CD4-positive, alpha-beta memory T cell (primary cell): ENCODE measurements at regions not wholly inside any gene's neighbourhood (a gene's known extent, or its start where the extent isn't known, plus 50 kb on each side); places are given as distances from the start of the nearest gene placed in this dataset.

Experiments
- CTCF ChIA-PET: fragments of 350-600 bp; sonication (Branson Sonifier 250); formaldehyde crosslinking; loops from one replicate; lab custom pipeline; 2021; ENCODE audit warnings: inconsistent platforms; ENCODE audit not compliant: partially characterized antibody; lab: Charles Lee
- POLR2A ChIA-PET: fragments of 350-600 bp; sonication (Branson Sonifier 250); formaldehyde crosslinking; loops from one replicate; lab custom pipeline; 2021; ENCODE audit not compliant: partially characterized antibody; lab: Charles Lee
- DNase-seq, 5 donors: peaks; one replicate each; pipeline versions ENCODE4 v3.0.0 to v3.0.0-alpha.2; 2020 to 2022; ENCODE audit warnings: mixed read lengths in 1 of 5
- H3K27ac ChIP-seq: one replicate; pipeline ENCODE4 v1.7.0; 2013; ENCODE audit warnings: low read depth, low read length
- H3K27me3 ChIP-seq: 2 replicates; pipeline ENCODE4 v1.7.0; 2013; ENCODE audit warnings: mild to moderate bottlenecking, low read length, moderate library complexity; ENCODE audit not compliant: insufficient read depth
- H3K36me3 ChIP-seq: 2 replicates; pipeline ENCODE4 v1.7.0; 2013; ENCODE audit warnings: mild to moderate bottlenecking, low read length, moderate library complexity; ENCODE audit not compliant: insufficient read depth
- H3K4me1 ChIP-seq: 2 replicates; pipeline ENCODE4 v1.7.0; 2013; ENCODE audit warnings: mild to moderate bottlenecking, low read length, moderate library complexity; ENCODE audit not compliant: insufficient read depth
- H3K4me3 ChIP-seq, 2 donors: one replicate each; pipeline ENCODE4 v1.7.0; 2013; ENCODE audit warnings: low read length in 2 of 2, mild to moderate bottlenecking in 1 of 2
- H3K9me3 ChIP-seq, 2 donors: one replicate each; pipeline ENCODE4 v1.7.0; 2013; ENCODE audit warnings: low read length in 2 of 2, control low read depth in 1 of 2; ENCODE audit not compliant: control insufficient read depth in 1 of 2
- H3K27ac Mint-ChIP-seq, 7 donors: one replicate each; pipeline ENCODE4 v1.8.0; 2020 to 2021; ENCODE audit warnings: mixed read lengths in 7 of 7, mild to moderate bottlenecking in 6 of 7, inconsistent platforms in 3 of 7, moderate library complexity in 3 of 7
- H3K27me3 Mint-ChIP-seq, 2 donors: one replicate each; pipeline ENCODE4 v1.8.0; 2020 to 2021; ENCODE audit warnings: mixed read lengths in 2 of 2
- H3K36me3 Mint-ChIP-seq, 2 donors: one replicate each; pipeline ENCODE4 v1.8.0; 2020 to 2021; ENCODE audit warnings: mixed read lengths in 2 of 2, inconsistent platforms in 1 of 2, mild to moderate bottlenecking in 1 of 2
- H3K4me1 Mint-ChIP-seq, 4 donors: one replicate each; pipeline ENCODE4 v1.8.0; 2020 to 2021; ENCODE audit warnings: mixed read lengths in 4 of 4, mild to moderate bottlenecking in 1 of 4
- H3K4me3 Mint-ChIP-seq, 8 donors: one replicate each; pipeline ENCODE4 v1.8.0; 2020 to 2021; ENCODE audit warnings: mixed read lengths in 8 of 8, mild to moderate bottlenecking in 7 of 8, moderate library complexity in 6 of 8, inconsistent platforms in 3 of 8
- H3K9me3 Mint-ChIP-seq, 8 donors: one replicate each; pipeline ENCODE4 v1.8.0; 2020 to 2021; ENCODE audit warnings: mixed read lengths in 8 of 8, mild to moderate bottlenecking in 5 of 8, inconsistent platforms in 3 of 8, moderate library complexity in 1 of 8
- intact Hi-C: fragments of 100-400 bp; cut with micrococcal nuclease; formaldehyde crosslinking; loops from one replicate; pipeline ENCODE4 v1.15.1; 2023

DNA sequence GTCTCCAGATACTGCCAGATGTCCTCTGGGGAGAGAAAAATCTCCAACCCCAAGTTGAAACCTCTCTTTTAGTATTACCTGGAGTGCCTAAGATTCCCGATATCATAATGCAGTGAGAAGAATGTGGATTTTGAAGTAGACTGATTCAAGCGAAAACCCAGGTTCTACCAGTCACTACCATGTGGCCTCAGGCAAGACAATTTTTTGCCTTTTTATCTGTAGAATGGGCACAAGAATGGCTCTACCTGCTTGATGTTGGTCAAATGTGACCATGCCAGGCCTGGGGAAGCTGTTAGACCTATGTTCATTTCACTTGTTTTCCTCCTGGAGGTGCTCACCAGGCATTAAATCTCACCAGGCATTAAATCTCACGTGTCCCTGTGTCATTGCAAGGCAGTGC lies 131.3 kb downstream of the DDX1 start:
- Mint-ChIP-seq H3K9me3 (no peaks in the 10 kb centered on the region), H3K27me3 (peaks cover 0 to 9% of the 10 kb centered on the region in 2 donors), H3K27ac (no peak overlapping the region), H3K4me3 (no peak overlapping the region), H3K36me3 (no peaks in the 10 kb centered on the region), H3K4me1 (no peaks in the 10 kb centered on the region)
- H3K27ac ChIP-seq: no peak overlapping the region
- H3K9me3 ChIP-seq: no peaks in the 10 kb centered on the region
- no peak for DNase-seq
- no peaks in the 10 kb centered on the region for H3K27me3 ChIP-seq
- CTCF ChIA-PET: no interaction called here
- no peak overlapping the region for H3K4me3 ChIP-seq
- POLR2A ChIA-PET: no interaction called here
- no peaks in the 10 kb centered on the region for H3K4me1 ChIP-seq
- intact Hi-C loops: no loop called here
- no peaks in the 10 kb centered on the region for H3K36me3 ChIP-seq

DNA sequence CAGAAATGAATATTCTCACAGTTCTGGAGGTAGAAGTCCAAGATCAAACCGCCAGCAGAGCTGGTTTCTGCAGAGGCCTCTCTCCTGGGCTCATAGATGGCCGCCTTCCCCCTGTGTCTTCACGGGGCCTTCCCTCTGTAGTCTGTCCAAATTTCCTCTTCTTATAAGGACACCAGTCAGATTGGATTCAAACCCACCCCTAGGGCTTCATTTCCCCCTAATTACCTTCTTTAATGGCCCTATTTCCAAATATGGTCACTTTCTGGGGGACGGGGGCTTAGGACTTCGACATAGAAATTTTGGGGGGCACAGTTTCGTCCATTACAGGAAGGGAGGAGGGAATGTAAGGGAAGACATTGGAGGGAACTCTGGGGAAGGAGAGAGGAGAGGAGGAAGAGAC lies 132.6 kb downstream of the DDX1 start:
- POLR2A ChIA-PET: no interaction called here
- H3K4me3 ChIP-seq: no peak overlapping the region

GRCh38 chr2:15725101-15725781 lies 133.6 kb downstream of the DDX1 start:
- Mint-ChIP-seq H3K4me1 (no peaks in the 10 kb centered on the region), H3K27ac (no peak overlapping the region), H3K27me3 (peaks cover 2 to 14% of the 10 kb centered on the region in 2 donors), H3K36me3 (no peaks in the 10 kb centered on the region), H3K4me3 (no peak overlapping the region), H3K9me3 (no peaks in the 10 kb centered on the region)
- ChIA-PET CTCF (no interaction called here), POLR2A (no interaction called here)
- Histone ChIP-seq H3K27me3 (no peaks in the 10 kb centered on the region), H3K4me3 (no peak overlapping the region), H3K4me1 (no peaks in the 10 kb centered on the region), H3K36me3 (no peaks in the 10 kb centered on the region), H3K9me3 (no peaks in the 10 kb centered on the region), H3K27ac (no peak overlapping the region)
- intact Hi-C loops: no loop called here
- DNase-seq: no peak

More for the DNA sequence above, 132.6 kb downstream of the DDX1 start:
- DNase-seq: no peak
- Histone ChIP-seq H3K36me3 (no peaks in the 10 kb centered on the region), H3K4me1 (no peaks in the 10 kb centered on the region), H3K9me3 (no peaks in the 10 kb centered on the region), H3K27ac (no peak overlapping the region), H3K27me3 (no peaks in the 10 kb centered on the region)
- no peaks in the 10 kb centered on the region for H3K9me3 Mint-ChIP-seq
- no peaks in the 10 kb centered on the region for H3K4me1 Mint-ChIP-seq
- no peak overlapping the region for H3K27ac Mint-ChIP-seq
- H3K4me3 Mint-ChIP-seq: no peak overlapping the region
- peaks cover 2 to 9% of the 10 kb centered on the region in 2 donors for H3K27me3 Mint-ChIP-seq
- intact Hi-C loops: no loop called here
- no peaks in the 10 kb centered on the region for H3K36me3 Mint-ChIP-seq
- CTCF ChIA-PET: no interaction called here

DNA sequence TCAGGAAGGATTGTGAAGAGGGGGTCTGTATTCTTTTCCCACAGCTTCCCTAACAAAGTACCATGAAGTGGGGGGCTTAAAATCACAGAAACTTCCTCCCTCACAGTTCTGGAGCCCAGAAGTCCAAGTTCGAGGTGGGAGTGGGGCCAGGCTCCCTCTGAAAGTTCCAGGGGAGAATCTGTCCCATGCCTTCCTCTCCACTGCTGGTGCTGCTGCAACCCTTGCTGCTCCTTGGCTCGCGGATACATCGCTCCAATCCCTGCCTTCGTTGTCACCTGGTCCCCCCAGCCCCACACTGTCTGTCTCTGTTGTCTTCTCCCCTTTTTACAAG lies 134.1 kb downstream of the DDX1 start:
- intact Hi-C loops: no loop called here
- H3K36me3 Mint-ChIP-seq: no peaks in the 10 kb centered on the region
- H3K9me3 ChIP-seq: no peaks in the 10 kb centered on the region
- POLR2A ChIA-PET: no interaction called here
- H3K4me3 ChIP-seq: no peak overlapping the region
- H3K4me3 Mint-ChIP-seq: no peak overlapping the region
- no peak for DNase-seq
- H3K27me3 Mint-ChIP-seq: peaks cover 2 to 14% of the 10 kb centered on the region in 2 donors
- no peaks in the 10 kb centered on the region for H3K36me3 ChIP-seq
- H3K27ac Mint-ChIP-seq: no peak overlapping the region
- H3K27ac ChIP-seq: no peak overlapping the region
- H3K27me3 ChIP-seq: no peaks in the 10 kb centered on the region
- H3K4me1 Mint-ChIP-seq: no peaks in the 10 kb centered on the region
- no peaks in the 10 kb centered on the region for H3K9me3 Mint-ChIP-seq
- CTCF ChIA-PET: no interaction called here
- H3K4me1 ChIP-seq: no peaks in the 10 kb centered on the region

DNA sequence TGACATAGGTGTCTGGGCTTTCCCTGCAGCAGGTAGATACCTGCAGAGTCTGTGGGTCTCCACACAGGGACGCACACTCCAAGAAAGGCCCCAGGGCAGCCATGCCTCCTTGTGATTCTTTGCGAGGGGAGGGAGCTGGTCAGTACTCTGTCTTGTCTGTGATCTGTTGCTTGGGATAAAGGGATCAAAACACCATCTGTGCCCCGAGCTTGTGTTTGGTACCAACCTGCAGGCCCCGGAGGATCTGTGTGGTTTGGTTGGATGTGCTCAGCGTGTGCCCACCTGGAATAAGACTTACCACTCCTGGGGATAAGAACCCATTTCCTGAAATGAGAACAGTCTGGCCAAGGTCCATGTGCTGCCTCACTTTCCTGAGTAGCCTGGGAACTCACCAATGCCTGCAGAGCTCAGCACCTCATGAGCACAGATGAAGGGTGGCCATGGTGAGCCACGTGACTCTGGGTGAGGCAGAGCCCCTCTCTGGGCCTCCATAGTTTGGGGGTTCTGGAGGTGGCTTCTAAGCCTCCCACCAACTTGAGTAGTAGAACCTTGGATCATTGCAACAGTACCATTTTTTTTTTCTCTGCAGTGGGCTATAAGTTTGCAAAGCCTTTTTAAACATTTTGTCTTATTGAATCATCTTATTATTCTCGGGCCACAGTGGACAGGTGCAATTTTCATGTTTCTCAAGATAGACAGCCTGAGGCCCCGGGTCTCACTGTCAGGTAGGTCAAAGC lies 134.8 kb downstream of the DDX1 start:
- Histone ChIP-seq H3K27me3 (no peaks in the 10 kb centered on the region), H3K4me1 (no peaks in the 10 kb centered on the region), H3K27ac (no peak overlapping the region), H3K9me3 (no peaks in the 10 kb centered on the region), H3K4me3 (no peak overlapping the region), H3K36me3 (no peaks in the 10 kb centered on the region)
- no peaks in the 10 kb centered on the region for H3K4me1 Mint-ChIP-seq
- intact Hi-C loops: no loop called here
- H3K27ac Mint-ChIP-seq: no peak overlapping the region
- peaks cover 2 to 14% of the 10 kb centered on the region in 2 donors for H3K27me3 Mint-ChIP-seq
- no peaks in the 10 kb centered on the region for H3K9me3 Mint-ChIP-seq
- ChIA-PET CTCF (no interaction called here), POLR2A (no interaction called here)
- H3K36me3 Mint-ChIP-seq: no peaks in the 10 kb centered on the region
- DNase-seq: no peak
- H3K4me3 Mint-ChIP-seq: no peak overlapping the region

DNA sequence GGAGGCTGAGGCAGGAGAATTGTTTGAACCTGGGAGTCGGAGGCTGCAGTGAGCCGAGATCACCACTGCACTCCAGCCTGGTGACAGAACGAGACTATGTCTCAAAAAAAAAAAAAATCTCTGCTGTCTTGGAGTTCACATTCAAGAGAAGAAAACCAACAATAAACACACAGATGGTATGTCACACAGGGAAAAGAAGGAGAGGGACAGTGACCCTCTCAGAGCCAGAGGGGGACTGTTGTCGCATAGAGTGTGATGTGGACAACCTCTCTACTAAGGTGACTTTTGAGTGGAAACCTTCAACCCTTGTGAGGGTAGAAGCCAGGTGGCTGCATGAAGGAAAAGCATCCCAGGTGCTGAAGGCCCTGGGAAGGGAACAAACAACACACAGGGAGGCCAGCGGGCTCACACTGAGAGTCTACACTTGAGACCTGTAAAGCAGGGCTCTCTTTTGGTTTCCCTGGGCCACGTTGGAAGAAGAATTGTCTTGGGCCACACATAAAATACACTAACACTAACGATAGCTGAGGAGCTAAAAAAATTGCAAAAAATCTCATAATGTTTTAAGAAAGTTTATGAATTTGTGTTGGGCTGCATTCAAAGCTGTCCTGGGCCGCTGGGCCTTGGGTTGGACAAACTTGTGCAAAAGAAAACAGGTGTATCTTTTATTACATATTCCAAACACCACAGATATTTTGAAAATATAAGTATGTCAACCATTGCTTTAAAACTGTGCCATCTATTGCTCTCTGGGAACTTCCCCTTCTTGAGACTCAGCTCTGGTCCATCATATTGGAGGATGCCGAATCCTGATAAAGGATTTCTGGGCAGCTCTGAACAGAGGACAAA lies 136.0 kb downstream of the DDX1 start:
- intact Hi-C loops: no loop called here
- Mint-ChIP-seq H3K9me3 (no peaks in the 10 kb centered on the region), H3K36me3 (no peaks in the 10 kb centered on the region), H3K27me3 (peaks cover 2 to 13% of the 10 kb centered on the region in 2 donors), H3K4me3 (no peak overlapping the region), H3K4me1 (no peaks in the 10 kb centered on the region), H3K27ac (no peak overlapping the region)
- Histone ChIP-seq H3K27me3 (no peaks in the 10 kb centered on the region), H3K27ac (no peak overlapping the region), H3K36me3 (no peaks in the 10 kb centered on the region), H3K4me3 (no peak overlapping the region), H3K4me1 (no peaks in the 10 kb centered on the region), H3K9me3 (no peaks in the 10 kb centered on the region)
- DNase-seq: no peak
- POLR2A ChIA-PET: no interaction called here
- CTCF ChIA-PET: no interaction called here

DNA sequence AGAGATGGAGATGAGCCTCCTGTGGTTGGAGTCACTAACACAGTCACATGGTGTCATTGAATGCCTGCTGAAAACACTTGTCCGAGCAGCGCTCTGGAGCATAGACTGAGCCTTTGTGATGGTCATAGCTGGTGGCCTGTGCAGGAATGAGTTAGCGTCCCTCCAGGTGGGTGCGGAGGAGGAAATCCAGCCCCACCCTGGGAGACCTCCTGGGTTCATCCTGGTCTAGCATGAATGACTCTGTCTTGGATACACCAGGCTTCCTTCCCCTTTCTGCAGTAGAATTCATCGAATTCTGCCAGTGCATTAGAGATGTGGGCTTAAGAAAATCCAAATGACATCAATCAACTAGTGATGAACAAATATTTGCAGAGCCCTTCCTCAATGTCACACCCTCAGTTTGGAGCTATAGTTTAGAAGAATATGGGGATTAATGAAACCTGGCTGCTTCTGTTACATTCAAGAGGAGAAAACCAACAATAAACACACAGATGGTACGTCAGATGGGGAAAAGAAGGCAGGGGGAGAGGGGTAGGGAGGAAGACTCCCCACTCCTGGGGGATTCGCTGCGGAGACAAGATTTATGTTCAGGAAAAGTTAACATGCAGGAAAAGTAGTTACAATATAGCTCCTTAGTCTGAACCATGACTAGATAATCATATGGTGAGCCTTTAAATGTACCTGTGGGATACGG lies 136.7 kb downstream of the DDX1 start:
- CTCF ChIA-PET: no interaction called here
- Mint-ChIP-seq H3K4me3 (no peak overlapping the region), H3K4me1 (no peaks in the 10 kb centered on the region), H3K27ac (no peak overlapping the region), H3K9me3 (no peaks in the 10 kb centered on the region), H3K36me3 (no peaks in the 10 kb centered on the region), H3K27me3 (peaks cover 4 to 10% of the 10 kb centered on the region in 2 donors)
- H3K4me1 ChIP-seq: no peaks in the 10 kb centered on the region
- no peak overlapping the region for H3K4me3 ChIP-seq
- intact Hi-C loops: no loop called here
- DNase-seq: no peak
- no peaks in the 10 kb centered on the region for H3K36me3 ChIP-seq
- no peak overlapping the region for H3K27ac ChIP-seq
- no peaks in the 10 kb centered on the region for H3K27me3 ChIP-seq
- H3K9me3 ChIP-seq: no peaks in the 10 kb centered on the region
- POLR2A ChIA-PET: no interaction called here
